ENCODE measurements at regions not wholly inside any gene's neighbourhood (a gene's known extent, or its start where the extent isn't known, plus 50 kb on each side); places are given as distances from the start of the nearest gene placed in this dataset.
"Not testable (repeated sequence)": the region's sequence is repeated elsewhere in the genome, so short reads cannot be mapped to it uniquely, and the experiment has no call there.

DNA sequence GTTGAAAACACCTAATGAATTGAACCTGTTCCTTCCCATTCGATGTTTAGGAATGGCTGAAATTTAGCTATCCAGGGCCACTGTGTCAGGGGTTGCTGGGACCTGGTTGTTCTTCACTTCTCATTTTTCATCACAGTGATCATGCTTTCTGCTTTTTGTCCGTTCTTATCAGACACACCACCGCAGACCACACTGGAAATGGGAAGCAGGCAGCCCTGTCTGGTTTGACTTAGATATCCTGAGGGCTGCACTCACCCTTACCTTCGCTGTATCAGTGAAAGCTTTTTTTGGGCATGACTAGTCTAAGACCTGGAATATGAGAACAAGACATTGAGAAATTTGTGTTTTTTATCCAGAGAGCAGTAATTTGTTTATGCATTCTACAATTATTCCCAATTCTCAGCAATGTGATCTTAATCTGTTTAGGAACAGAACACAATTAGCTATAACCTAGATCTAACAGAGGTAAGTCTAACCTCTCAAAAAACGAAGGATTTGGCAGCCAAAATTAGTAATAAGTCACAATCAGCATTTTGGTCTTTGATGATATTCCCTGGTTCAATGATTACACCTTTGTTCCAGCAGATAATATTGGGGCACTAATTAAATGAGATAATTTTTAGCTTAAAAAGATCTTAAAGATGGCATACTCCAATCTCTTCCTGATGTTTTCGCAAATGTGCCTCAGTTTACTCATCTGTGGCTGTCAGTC, 126.0 kb upstream of the GOT2 start:
- in situ Hi-C loops (cut with HindIII; ENCODE audit: low pct_unique_long_range_greater_than_20kb, low sequenced_read_pairs) (no loop called here), intact Hi-C loops (cut with micrococcal nuclease; ENCODE audit: unreplicated experiment) (no loop called here)
- TF ChIP-seq SIN3A (IDR thresholded peaks at IDR 0.05; ENCODE audit: borderline replicate concordance, insufficient read depth, low read depth, low read length): no peak
- TF ChIP-seq POLR2AphosphoS5 (IDR thresholded peaks at IDR 0.05; ENCODE audit: low read depth, low read length): no peak
- TF ChIP-seq, protein P1, sequence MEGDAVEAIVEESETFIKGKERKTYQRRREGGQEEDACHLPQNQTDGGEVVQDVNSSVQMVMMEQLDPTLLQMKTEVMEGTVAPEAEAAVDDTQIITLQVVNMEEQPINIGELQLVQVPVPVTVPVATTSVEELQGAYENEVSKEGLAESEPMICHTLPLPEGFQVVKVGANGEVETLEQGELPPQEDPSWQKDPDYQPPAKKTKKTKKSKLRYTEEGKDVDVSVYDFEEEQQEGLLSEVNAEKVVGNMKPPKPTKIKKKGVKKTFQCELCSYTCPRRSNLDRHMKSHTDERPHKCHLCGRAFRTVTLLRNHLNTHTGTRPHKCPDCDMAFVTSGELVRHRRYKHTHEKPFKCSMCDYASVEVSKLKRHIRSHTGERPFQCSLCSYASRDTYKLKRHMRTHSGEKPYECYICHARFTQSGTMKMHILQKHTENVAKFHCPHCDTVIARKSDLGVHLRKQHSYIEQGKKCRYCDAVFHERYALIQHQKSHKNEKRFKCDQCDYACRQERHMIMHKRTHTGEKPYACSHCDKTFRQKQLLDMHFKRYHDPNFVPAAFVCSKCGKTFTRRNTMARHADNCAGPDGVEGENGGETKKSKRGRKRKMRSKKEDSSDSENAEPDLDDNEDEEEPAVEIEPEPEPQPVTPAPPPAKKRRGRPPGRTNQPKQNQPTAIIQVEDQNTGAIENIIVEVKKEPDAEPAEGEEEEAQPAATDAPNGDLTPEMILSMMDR (IDR thresholded peaks at IDR 0.05): no peak
- no peak for TF ChIP-seq TCF7L2 (IDR thresholded peaks at IDR 0.05; ENCODE audit: low read depth, low read length)
- TF ChIP-seq, protein P2, sequence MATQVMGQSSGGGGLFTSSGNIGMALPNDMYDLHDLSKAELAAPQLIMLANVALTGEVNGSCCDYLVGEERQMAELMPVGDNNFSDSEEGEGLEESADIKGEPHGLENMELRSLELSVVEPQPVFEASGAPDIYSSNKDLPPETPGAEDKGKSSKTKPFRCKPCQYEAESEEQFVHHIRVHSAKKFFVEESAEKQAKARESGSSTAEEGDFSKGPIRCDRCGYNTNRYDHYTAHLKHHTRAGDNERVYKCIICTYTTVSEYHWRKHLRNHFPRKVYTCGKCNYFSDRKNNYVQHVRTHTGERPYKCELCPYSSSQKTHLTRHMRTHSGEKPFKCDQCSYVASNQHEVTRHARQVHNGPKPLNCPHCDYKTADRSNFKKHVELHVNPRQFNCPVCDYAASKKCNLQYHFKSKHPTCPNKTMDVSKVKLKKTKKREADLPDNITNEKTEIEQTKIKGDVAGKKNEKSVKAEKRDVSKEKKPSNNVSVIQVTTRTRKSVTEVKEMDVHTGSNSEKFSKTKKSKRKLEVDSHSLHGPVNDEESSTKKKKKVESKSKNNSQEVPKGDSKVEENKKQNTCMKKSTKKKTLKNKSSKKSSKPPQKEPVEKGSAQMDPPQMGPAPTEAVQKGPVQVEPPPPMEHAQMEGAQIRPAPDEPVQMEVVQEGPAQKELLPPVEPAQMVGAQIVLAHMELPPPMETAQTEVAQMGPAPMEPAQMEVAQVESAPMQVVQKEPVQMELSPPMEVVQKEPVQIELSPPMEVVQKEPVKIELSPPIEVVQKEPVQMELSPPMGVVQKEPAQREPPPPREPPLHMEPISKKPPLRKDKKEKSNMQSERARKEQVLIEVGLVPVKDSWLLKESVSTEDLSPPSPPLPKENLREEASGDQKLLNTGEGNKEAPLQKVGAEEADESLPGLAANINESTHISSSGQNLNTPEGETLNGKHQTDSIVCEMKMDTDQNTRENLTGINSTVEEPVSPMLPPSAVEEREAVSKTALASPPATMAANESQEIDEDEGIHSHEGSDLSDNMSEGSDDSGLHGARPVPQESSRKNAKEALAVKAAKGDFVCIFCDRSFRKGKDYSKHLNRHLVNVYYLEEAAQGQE (IDR thresholded peaks at IDR 0.05; ENCODE audit: insufficient read depth in 1 of 2, low read depth in 2 of 2, low read length in 1 of 2): no peak
- BruUV-seq (replicated peaks): no TSS peak
- POLR2A ChIA-PET: no interaction called here
- no peak overlapping the region for H3K4me3 ChIP-seq (ENCODE audit: low read depth in 2 of 2, low read length in 2 of 2)
- no peaks in the 10 kb centered on the region for H3K36me3 ChIP-seq (ENCODE audit: control insufficient read depth, insufficient read depth, low read length)
- H3K4me1 ChIP-seq (ENCODE audit: control insufficient read depth, insufficient read depth, low read length): no peaks in the 10 kb centered on the region
- no peak overlapping the region for H3K27ac ChIP-seq (ENCODE audit: low read length)
- CTCF ChIA-PET: no interaction called here
- DNase-seq (ENCODE audit: low read depth, low spot score) (no peak), ATAC-seq (no peak)
- no peaks in the 10 kb centered on the region for H3K9me3 ChIP-seq (ENCODE audit: control insufficient read depth, insufficient read depth, low read depth, low read length)
- H3K27me3 ChIP-seq (ENCODE audit: control insufficient read depth, insufficient read depth, low read length): no peaks in the 10 kb centered on the region

DNA sequence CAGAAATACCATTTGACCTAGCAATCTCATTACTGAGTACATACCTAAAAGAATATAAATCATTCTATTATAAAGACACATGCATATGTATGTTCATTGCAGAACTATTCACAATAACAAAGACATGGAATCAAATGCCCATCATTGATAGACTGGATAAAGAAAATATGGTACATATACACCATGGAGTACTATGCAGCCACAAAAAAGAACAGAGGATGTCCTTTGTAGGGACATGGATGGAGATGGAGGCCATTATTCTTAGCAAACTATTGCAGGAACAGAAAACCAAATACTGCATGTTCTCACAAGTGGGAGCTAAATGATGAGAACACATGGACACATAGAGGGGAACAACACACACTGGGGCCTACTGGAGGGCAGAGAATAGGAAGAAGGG, 124.5 kb upstream of the GOT2 start:
- H3K27me3 ChIP-seq (ENCODE audit: control insufficient read depth, insufficient read depth, low read length); H3K27ac ChIP-seq (ENCODE audit: low read length); H3K9me3 ChIP-seq (ENCODE audit: control insufficient read depth, insufficient read depth, low read depth, low read length); POLR2A ChIA-PET; DNase-seq (ENCODE audit: low read depth, low spot score); in situ Hi-C loops (cut with HindIII; ENCODE audit: low pct_unique_long_range_greater_than_20kb, low sequenced_read_pairs); H3K36me3 ChIP-seq (ENCODE audit: control insufficient read depth, insufficient read depth, low read length); H3K4me3 ChIP-seq (ENCODE audit: low read depth in 2 of 2, low read length in 2 of 2); BruUV-seq (replicated peaks); H3K4me1 ChIP-seq (ENCODE audit: control insufficient read depth, insufficient read depth, low read length); ATAC-seq; intact Hi-C loops (cut with micrococcal nuclease; ENCODE audit: unreplicated experiment): not testable (repeated sequence)
- CTCF ChIA-PET: interaction anchor here (0.7 kb wide), 1 partner anchor 44 kb away, joined by 3 read pairs; no protein-coding TSS in a partner anchor

DNA sequence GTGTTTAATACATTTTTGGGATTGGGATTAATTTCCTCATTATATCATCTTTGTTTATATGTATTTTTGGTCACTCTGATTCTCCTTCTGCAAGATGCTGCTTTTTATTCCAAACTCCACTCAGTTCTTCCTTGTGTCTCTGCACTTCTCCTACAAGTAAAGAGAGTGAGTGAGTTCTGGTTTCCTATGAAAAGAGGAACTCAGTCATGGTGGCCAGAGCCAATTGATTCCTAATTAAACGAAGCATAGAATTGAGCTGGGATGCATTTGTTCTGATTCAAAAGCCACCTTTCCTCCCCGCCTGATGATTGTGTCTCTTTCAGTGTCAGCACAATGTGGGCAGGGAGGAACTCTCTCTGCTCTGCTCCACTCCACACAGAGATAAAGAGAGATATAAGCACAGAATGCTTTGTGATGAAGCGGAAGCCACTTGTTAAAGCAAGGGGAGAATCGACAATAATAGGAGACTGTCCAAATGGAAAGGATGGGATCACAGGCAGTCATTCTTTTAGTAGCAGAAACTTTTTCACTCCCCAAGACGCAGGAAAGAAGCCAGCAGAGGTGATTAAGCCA, 121.3 kb upstream of the GOT2 start:
- CTCF ChIA-PET: no interaction called here
- intact Hi-C loops (cut with micrococcal nuclease; ENCODE audit: unreplicated experiment): no loop called here
- H3K27me3 ChIP-seq (ENCODE audit: control insufficient read depth, insufficient read depth, low read length): no peaks in the 10 kb centered on the region
- POLR2A ChIA-PET: no interaction called here
- H3K27ac ChIP-seq (ENCODE audit: low read length): no peak overlapping the region
- H3K4me1 ChIP-seq (ENCODE audit: control insufficient read depth, insufficient read depth, low read length): no peaks in the 10 kb centered on the region
- DNase-seq (ENCODE audit: low read depth, low spot score) (no peak), ATAC-seq (no peak)
- in situ Hi-C loops (cut with HindIII; ENCODE audit: low pct_unique_long_range_greater_than_20kb, low sequenced_read_pairs): no loop called here
- H3K36me3 ChIP-seq (ENCODE audit: control insufficient read depth, insufficient read depth, low read length): no peaks in the 10 kb centered on the region
- TF ChIP-seq TCF7L2 (IDR thresholded peaks at IDR 0.05; ENCODE audit: low read depth, low read length): no peak
- no peak for TF ChIP-seq SIN3A (IDR thresholded peaks at IDR 0.05; ENCODE audit: borderline replicate concordance, insufficient read depth, low read depth, low read length)
- no peak for TF ChIP-seq POLR2AphosphoS5 (IDR thresholded peaks at IDR 0.05; ENCODE audit: low read depth, low read length)
- TF ChIP-seq, protein P1 (IDR thresholded peaks at IDR 0.05): no peak
- TF ChIP-seq, protein P2 (IDR thresholded peaks at IDR 0.05; ENCODE audit: insufficient read depth in 1 of 2, low read depth in 2 of 2, low read length in 1 of 2): no peak
- H3K9me3 ChIP-seq (ENCODE audit: control insufficient read depth, insufficient read depth, low read depth, low read length): no peaks in the 10 kb centered on the region
- BruUV-seq (replicated peaks): no TSS peak
- no peak overlapping the region for H3K4me3 ChIP-seq (ENCODE audit: low read depth in 2 of 2, low read length in 2 of 2)

Data from Panc1 (cell line).